NCI-H69 (cell line): ENCODE measurements at regions not wholly inside any gene's neighbourhood (a gene's known extent, or its start where the extent isn't known, plus 50 kb on each side); places are given as distances from the start of the nearest gene placed in this dataset.

ENCODE experiments used
- DNase-seq: peaks from one replicate; lab custom pipeline; 2025; lab: John Stamatoyannopoulos, UW

DNA sequence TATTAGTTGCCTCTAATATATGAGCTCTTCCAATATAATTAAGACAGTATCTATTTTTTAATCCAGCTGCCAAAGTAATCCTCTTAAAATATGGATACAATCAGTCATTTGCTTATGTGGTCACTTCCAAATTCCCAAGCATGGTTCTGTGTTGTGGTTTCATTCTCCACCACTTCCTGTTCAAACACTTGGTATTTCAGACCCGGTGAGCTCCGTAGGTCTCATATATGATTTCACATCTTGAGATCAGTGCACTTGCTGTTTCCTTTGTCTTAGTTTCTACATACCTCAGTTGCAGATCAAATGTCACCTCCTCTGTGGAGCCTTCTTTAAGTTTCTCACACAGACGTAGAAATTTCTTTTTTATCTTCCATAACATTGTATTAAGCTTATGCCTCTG is 254.2 kb downstream of the KCNS3 start:
- DNase-seq: no peak

- DNase-seq: no peak
Observed at GRCh38 chr2:18131761-18132160, 253.3 kb downstream of the KCNS3 start.

GRCh38 chr2:18129348-18129747 is 250.9 kb downstream of the KCNS3 start:
- DNase-seq: no peak

DNA sequence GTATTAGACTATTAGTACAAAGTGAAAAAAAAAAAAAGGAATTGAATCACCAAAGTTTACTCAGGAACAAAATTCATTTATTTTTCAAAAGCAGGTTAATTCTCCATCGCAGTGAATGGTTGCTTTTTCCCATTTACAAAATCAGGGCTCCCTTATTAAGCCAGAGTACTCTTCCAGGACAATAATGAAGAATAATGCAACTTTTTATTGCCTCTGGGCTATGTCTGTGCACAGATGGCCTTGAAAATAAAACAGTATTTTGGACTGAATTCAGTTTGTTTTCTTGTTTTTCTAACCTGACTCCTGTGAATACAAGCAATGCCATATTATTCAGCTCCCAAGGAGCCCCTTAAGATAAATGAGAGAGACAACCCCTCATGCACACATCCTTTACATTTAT is 246.8 kb downstream of the KCNS3 start:
- no peak for DNase-seq

- no peak for DNase-seq
Observed at GRCh38 chr2:18124116-18124835, 245.8 kb downstream of the KCNS3 start.

GRCh38 chr2:18123577-18123976 is 245.1 kb downstream of the KCNS3 start:
- no peak for DNase-seq

- DNase-seq: no peak
Observed at GRCh38 chr2:18123211-18123570, 244.7 kb downstream of the KCNS3 start.

GRCh38 chr2:18122544-18123210 is 244.2 kb downstream of the KCNS3 start:
- no peak for DNase-seq

GRCh38 chr2:18119883-18120282 is 241.4 kb downstream of the KCNS3 start:
- DNase-seq: no peak

GRCh38 chr2:18118703-18119102 is 240.2 kb downstream of the KCNS3 start:
- DNase-seq: no peak

DNA sequence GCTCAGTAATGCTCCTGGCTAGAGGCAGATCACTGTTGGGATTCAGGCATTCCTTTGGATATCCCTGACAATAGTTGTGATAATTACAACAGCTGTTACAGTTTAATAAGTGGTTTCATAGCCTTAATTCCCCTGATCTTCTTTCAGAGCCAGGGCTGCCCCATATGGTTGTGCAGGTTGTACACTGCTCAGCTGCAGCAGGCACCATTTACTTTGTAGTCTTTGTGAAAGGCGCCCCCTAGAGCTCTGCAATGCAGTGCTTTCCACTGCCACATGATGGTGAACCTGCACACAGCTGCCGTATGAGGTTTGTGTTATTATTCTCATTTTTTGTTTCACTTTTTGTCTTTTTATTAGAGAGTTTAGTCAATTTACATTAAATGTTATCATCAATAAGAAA is 239.1 kb downstream of the KCNS3 start:
- DNase-seq: peak; percentile 37

DNA sequence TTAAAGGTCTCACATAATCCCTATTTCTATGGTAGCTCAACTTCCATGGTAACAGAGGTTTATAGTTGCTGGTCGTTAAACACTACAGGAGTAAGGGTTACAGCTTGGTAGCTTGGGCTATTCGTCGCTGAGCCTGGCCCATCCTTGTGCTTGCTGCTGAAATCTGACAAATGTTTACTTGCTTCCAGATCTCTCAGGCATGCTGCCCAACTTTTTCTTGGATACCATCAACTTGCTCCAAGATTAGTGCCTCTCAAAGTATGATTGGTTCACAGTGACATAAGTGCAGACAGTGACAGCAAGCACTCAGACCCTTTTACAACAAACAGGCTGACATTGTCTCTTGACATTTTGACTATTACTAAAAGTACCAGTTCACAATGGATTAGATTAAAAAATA is 231.8 kb downstream of the KCNS3 start:
- DNase-seq: no peak

DNA sequence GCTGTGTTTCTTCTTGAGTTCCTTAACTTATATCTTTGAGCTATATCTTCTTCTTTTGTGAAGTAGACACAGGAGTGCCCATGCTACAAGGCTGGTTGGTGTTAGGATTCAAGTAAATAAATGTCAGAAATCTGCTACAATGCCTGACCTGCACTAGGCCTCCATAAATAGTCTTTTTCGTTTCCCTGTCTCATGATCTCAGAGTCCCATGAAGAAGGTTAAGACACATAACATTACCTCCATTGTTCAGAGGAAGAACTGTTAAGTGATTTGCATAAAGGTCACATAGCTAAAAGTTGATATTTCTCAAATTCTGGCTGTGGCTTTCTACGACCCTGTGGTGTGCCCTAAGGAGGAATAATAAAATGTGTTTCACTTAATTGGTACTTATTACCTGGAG is 228.4 kb downstream of the KCNS3 start:
- DNase-seq: no peak

- no peak for DNase-seq
Observed at GRCh38 chr2:18105929-18106328, 227.5 kb downstream of the KCNS3 start.

GRCh38 chr2:18104595-18105224 is 226.2 kb downstream of the KCNS3 start:
- no peak for DNase-seq

- no peak for DNase-seq
Observed at GRCh38 chr2:18096836-18097405, 218.5 kb downstream of the KCNS3 start.

DNA sequence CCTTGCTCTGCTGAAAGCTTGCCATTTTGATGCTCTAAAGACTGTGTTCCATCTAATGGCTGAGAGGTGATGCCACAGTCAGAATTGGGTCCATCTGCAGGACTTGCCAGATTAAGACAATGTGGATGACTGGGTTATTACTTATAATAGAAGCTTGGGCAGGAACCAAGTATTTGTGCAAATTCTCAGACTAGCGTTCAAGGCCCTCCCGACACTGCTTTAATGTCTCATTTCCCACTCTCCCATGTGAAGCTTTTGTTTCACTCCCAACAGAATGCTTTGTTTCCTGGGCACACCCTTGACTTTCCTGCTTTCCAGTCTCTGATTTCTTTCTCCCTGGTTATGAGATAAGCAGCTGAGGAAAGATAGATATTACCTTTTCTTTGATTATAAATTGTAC is 215.8 kb downstream of the KCNS3 start:
- DNase-seq: no peak

DNA sequence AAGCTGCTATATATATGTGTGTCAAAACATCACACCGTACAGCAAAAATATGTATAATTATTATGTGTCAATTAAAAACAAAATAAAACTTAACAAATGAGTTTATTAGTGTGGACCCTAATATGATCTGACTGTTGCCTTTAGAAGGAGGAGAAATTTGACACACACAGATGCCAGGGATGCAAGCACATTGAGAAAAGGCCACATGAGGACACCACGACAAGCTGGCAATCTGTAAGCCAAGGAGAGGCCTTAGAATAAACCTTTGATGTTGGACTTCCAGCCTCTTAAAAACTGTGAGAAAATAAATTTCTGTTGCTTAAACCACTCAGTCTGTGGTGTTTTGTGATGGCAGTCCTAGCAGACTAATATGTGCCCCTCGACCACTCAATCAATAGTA is 214.7 kb downstream of the KCNS3 start:
- DNase-seq: no peak

DNA sequence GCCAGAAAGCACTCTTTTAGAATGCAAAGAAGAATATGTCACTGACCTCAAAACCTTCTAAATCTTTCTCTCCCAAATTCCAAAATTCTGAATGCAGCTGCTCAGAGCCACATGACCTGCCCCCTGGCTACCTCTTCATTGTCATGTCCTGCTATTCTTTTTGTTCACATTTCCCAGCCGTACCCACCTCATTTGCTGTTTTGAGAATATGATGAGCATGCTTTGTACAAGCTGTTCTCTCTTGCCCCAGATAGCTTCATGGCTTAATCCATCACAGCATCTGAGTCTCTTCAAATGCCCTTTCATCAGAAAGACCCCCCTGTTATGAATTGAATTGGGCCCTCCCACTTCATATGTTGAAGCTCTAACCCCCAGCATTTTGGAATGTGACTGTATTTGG is 214.3 kb downstream of the KCNS3 start:
- no peak for DNase-seq

DNA sequence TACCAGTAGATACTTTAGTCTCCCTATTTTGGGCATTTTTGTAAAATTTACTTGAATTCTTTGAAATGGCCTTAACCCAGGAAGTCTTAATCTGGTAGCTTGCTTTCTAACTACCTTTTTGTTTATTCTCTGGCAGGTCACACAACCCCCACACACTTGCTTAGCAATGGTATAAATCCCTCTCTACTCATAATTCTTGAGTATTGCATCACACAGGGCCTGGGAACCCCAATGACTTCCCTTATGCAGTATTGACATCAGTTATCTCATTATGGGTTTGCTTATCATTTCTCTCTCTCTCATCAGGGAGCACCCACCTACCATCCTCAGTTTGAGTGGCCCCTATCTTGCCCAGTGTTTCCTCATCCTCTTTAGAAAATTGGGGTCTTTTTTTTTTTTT is 207.1 kb downstream of the KCNS3 start:
- no peak for DNase-seq

- no peak for DNase-seq
Observed at GRCh38 chr2:18084376-18084775, 205.9 kb downstream of the KCNS3 start.

DNA sequence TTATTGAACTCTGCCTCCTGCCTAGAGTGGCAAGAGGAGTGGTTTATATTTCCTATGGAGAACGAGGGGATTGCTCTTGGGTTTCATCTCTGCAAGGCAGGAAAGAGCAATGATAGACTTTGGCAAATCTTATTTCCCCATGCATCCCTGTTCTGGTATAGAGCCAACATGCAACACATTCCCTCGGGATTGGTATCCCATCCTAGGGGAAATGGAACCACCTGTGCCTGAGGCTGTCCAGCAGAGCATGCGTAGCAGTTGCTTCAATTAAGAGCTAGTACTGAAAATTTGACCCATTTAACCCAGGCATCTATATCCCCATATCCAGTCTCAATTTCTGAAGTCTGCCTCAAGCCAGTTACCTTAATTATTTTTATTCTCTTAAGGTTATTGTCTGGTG is 205.3 kb downstream of the KCNS3 start:
- DNase-seq: no peak

DNA sequence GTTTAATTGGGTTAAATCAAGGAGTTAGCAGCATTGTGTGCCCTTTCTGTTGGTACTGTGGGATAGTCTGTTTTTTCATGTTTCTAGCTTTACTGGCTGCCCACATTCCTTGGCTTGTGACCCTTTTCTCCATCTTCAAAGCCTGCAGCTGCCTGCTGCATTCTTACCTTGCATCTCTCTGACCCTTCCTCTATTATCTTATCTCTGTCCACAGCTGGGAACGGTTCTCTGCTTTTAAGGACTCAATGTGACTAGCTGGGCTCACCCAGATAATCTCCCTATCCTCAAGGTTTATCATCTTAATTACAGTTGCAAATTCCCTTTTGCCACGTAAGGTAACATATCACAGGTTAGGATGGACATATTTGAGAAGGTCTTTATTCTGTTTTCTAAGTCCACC is 199.7 kb downstream of the KCNS3 start:
- no peak for DNase-seq
